Neural cell (in vitro differentiated cells): ENCODE measurements at regions not wholly inside any gene's neighbourhood (a gene's known extent, or its start where the extent isn't known, plus 50 kb on each side); places are given as distances from the start of the nearest gene placed in this dataset.

ENCODE experiments used
- H2AFZ ChIP-seq: fragments of 200-600, 300-800 bp; sonication (generic), shearing (Covaris generic); 2 replicates; pipeline ENCODE4 v1.6.0; 2014; ENCODE audit warnings: low read depth, mild to moderate bottlenecking, antibody characterized with exemption, low read length, moderate library complexity
- H3F3A ChIP-seq: fragments of 200-600 bp; shearing (Covaris generic); 2 replicates; pipeline ENCODE4 v1.6.1; 2016; ENCODE audit warnings: mild to moderate bottlenecking, moderate library complexity, mixed read lengths, antibody characterized with exemption, low read length; ENCODE audit not compliant: insufficient read depth, poor library complexity, severe bottlenecking
- H3K27ac ChIP-seq: fragments of 200-600, 300-800 bp; sonication (generic), shearing (Covaris generic); 2 replicates; pipeline ENCODE4 v1.5.1; 2014; ENCODE audit warnings: mild to moderate bottlenecking, low read length, moderate library complexity
- H3K27me3 ChIP-seq: fragments of 300-800, 200-600 bp; sonication (generic), shearing (Covaris generic); 2 replicates; pipeline ENCODE4 v1.6.0; 2014; ENCODE audit warnings: mild to moderate bottlenecking, low read depth, low read length, moderate library complexity; ENCODE audit not compliant: insufficient read depth
- H3K36me3 ChIP-seq: fragments of 300-800, 200-600 bp; sonication (generic), shearing (Covaris generic); 2 replicates; pipeline ENCODE4 v1.5.1; 2014; ENCODE audit warnings: mild to moderate bottlenecking, antibody characterized with exemption, low read length, moderate library complexity; ENCODE audit not compliant: insufficient read depth
- H3K4me2 ChIP-seq: fragments of 300-800, 200-600 bp; sonication (generic), shearing (Covaris generic); 2 replicates; pipeline ENCODE4 v1.6.0; 2014; ENCODE audit warnings: mild to moderate bottlenecking, low read length
- H3K4me3 ChIP-seq: fragments of 300-800, 200-600 bp; sonication (generic), shearing (Covaris generic); 2 replicates; pipeline ENCODE4 v1.5.1; 2014; ENCODE audit warnings: mild to moderate bottlenecking, low read length, moderate library complexity
- H3K79me2 ChIP-seq: fragments of 200-600 bp; shearing (Covaris generic); replicated peaks from 2 replicates; pipeline ENCODE4 v1.6.0; 2014; ENCODE audit warnings: mild to moderate bottlenecking, low read length, moderate library complexity; ENCODE audit not compliant: insufficient read depth
- H3K9ac ChIP-seq: fragments of 300-800, 200-600 bp; sonication (generic), shearing (Covaris generic); 2 replicates; pipeline ENCODE4 v1.6.1; 2016; ENCODE audit warnings: mild to moderate bottlenecking, low read length, mixed read lengths
- H3K9me2 ChIP-seq: fragments of 200-600 bp; shearing (Covaris generic); 2 replicates; pipeline ENCODE4 v1.6.1; 2016; ENCODE audit warnings: mild to moderate bottlenecking, low read length, mixed read lengths; ENCODE audit not compliant: insufficient read depth
- H3K9me3 ChIP-seq: fragments of 200-600, 300-800 bp; sonication (generic), shearing (Covaris generic); 2 replicates; pipeline ENCODE4 v1.6.1; 2016; ENCODE audit warnings: mild to moderate bottlenecking, mixed run types, low read length, moderate library complexity, mixed read lengths
- H4K20me1 ChIP-seq: fragments of 200-600 bp; shearing (Covaris generic); 2 replicates; pipeline ENCODE4 v1.6.1; 2016; ENCODE audit warnings: mild to moderate bottlenecking, mixed run types; ENCODE audit not compliant: insufficient read depth
- EP300 ChIP-seq: fragments of 450-650 bp; conservative IDR thresholded peaks from 2 replicates; pipeline ENCODE4 v1.6.1; 2014; ENCODE audit warnings: antibody characterized with exemption, mild to moderate bottlenecking, moderate library complexity; ENCODE audit not compliant: poor library complexity, severe bottlenecking
- EZH2 ChIP-seq: fragments of 200-600, 300-800 bp; shearing (Covaris generic), sonication (generic); IDR thresholded peaks from 2 replicates; pipeline ENCODE4 v1.6.1; 2014; ENCODE audit warnings: antibody characterized with exemption, low read length, borderline replicate concordance, mild to moderate bottlenecking; ENCODE audit not compliant: insufficient read depth, poor library complexity, severe bottlenecking
- MXI1 ChIP-seq: fragments of 450-650 bp; conservative IDR thresholded peaks from 2 replicates; pipeline ENCODE4 v1.6.1; 2014; ENCODE audit warnings: antibody characterized with exemption, mild to moderate bottlenecking; ENCODE audit not compliant: poor library complexity, severe bottlenecking
- POLR2AphosphoS5 ChIP-seq: IDR thresholded peaks from 2 replicates; pipeline ENCODE4 v1.6.1; 2012
- RAD21 ChIP-seq: fragments of 450-650 bp; conservative IDR thresholded peaks from 2 replicates; pipeline ENCODE4 v1.6.1; 2014; ENCODE audit warnings: antibody characterized with exemption, mild to moderate bottlenecking, moderate library complexity
- SMC3 ChIP-seq: fragments of 450-650 bp; conservative IDR thresholded peaks from 2 replicates; pipeline ENCODE4 v1.6.1; 2014; ENCODE audit warnings: antibody characterized with exemption, mild to moderate bottlenecking, moderate library complexity; ENCODE audit not compliant: poor library complexity
- TAF1 ChIP-seq: IDR thresholded peaks from 2 replicates; pipeline ENCODE4 v1.6.1; 2012; ENCODE audit warnings: low read depth
- TF ChIP-seq, protein P1 (sequence below): fragments of 450-650 bp; IDR thresholded peaks from 2 replicates; pipeline ENCODE4 v1.5.1; 2014; ENCODE audit warnings: antibody characterized with exemption, mild to moderate bottlenecking, moderate library complexity; ENCODE audit not compliant: poor library complexity, severe bottlenecking
- TF ChIP-seq, protein P2 (sequence below): IDR thresholded peaks from 2 replicates; pipeline ENCODE4 v1.6.1; 2012; ENCODE audit warnings: borderline replicate concordance

DNA sequence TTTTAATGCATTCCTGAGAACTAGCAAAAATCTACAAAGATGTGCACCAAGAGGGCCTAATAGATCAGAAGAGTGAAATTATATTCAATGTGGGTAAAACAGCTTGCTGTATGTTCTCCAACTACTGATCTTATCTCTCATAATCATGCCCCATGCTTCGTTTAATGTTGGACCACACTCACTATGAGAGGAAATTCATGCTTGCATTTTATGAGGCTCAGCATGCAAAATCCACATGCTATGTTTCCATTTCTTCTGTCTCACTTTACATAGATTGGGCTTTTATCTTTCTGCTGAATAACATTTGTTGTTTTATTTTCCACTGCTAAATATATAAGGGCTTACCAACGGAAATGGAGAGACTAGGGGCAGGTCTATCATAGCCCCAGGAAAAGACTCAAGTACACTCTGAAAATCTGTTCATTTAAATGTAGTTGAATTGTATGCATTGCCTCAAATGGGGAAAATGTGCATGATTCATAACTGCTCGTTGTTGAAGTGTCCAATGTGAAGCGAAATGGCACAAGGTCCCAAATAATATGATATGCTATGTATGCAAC is 474.2 kb downstream of the EFNA5 start:
- no peak overlapping the region for H3K4me3 ChIP-seq
- no peak overlapping the region for H3K27ac ChIP-seq
- H3K79me2 ChIP-seq = no peaks in the 10 kb centered on the region
- H3K9ac ChIP-seq = no peak overlapping the region
- no peaks in the 10 kb centered on the region for H3K36me3 ChIP-seq
- no peak overlapping the region for H3K4me2 ChIP-seq
- H3K9me3 ChIP-seq = no peaks in the 10 kb centered on the region
- H3F3A ChIP-seq = no peaks in the 10 kb centered on the region
- H3K9me2 ChIP-seq = no peaks in the 10 kb centered on the region
- H3K27me3 ChIP-seq = no peaks in the 10 kb centered on the region
- TF ChIP-seq, protein P1, sequence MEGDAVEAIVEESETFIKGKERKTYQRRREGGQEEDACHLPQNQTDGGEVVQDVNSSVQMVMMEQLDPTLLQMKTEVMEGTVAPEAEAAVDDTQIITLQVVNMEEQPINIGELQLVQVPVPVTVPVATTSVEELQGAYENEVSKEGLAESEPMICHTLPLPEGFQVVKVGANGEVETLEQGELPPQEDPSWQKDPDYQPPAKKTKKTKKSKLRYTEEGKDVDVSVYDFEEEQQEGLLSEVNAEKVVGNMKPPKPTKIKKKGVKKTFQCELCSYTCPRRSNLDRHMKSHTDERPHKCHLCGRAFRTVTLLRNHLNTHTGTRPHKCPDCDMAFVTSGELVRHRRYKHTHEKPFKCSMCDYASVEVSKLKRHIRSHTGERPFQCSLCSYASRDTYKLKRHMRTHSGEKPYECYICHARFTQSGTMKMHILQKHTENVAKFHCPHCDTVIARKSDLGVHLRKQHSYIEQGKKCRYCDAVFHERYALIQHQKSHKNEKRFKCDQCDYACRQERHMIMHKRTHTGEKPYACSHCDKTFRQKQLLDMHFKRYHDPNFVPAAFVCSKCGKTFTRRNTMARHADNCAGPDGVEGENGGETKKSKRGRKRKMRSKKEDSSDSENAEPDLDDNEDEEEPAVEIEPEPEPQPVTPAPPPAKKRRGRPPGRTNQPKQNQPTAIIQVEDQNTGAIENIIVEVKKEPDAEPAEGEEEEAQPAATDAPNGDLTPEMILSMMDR = no peak
- TF ChIP-seq, protein P2, sequence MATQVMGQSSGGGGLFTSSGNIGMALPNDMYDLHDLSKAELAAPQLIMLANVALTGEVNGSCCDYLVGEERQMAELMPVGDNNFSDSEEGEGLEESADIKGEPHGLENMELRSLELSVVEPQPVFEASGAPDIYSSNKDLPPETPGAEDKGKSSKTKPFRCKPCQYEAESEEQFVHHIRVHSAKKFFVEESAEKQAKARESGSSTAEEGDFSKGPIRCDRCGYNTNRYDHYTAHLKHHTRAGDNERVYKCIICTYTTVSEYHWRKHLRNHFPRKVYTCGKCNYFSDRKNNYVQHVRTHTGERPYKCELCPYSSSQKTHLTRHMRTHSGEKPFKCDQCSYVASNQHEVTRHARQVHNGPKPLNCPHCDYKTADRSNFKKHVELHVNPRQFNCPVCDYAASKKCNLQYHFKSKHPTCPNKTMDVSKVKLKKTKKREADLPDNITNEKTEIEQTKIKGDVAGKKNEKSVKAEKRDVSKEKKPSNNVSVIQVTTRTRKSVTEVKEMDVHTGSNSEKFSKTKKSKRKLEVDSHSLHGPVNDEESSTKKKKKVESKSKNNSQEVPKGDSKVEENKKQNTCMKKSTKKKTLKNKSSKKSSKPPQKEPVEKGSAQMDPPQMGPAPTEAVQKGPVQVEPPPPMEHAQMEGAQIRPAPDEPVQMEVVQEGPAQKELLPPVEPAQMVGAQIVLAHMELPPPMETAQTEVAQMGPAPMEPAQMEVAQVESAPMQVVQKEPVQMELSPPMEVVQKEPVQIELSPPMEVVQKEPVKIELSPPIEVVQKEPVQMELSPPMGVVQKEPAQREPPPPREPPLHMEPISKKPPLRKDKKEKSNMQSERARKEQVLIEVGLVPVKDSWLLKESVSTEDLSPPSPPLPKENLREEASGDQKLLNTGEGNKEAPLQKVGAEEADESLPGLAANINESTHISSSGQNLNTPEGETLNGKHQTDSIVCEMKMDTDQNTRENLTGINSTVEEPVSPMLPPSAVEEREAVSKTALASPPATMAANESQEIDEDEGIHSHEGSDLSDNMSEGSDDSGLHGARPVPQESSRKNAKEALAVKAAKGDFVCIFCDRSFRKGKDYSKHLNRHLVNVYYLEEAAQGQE = no peak
- TF ChIP-seq RAD21 (no peak), TAF1 (no peak), EZH2 (no peak)
- no peaks in the 10 kb centered on the region for H4K20me1 ChIP-seq
- no peak overlapping the region for H2AFZ ChIP-seq

DNA sequence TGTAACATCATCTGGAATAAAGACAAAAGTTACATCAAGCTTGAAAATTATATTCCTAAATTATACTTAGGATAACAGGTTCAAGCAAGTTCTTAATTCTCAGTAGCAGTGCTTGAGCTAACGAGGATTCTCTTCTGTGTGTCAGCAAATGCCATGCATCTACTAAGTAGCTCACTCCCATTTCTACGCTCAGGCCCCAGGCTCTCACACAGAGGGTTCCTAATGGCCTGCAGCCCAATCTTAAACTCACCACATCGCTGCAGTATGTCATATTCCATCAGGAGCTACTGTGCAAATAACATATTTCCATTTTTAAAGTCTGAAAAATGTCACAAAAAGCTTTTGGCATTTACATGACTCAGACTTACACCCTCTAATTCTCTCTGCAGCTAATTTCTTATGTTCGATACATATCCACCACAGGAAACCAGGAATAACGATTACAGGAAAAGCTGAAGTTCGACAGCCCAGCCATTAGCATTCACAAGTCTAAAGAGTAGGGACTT is 474.8 kb downstream of the EFNA5 start:
- no peaks in the 10 kb centered on the region for H3F3A ChIP-seq
- no peaks in the 10 kb centered on the region for H3K27me3 ChIP-seq
- H3K9me3 ChIP-seq = no peaks in the 10 kb centered on the region
- no peak overlapping the region for H2AFZ ChIP-seq
- H3K4me2 ChIP-seq = no peak overlapping the region
- H3K79me2 ChIP-seq = no peaks in the 10 kb centered on the region
- H4K20me1 ChIP-seq = no peaks in the 10 kb centered on the region
- TF ChIP-seq SMC3 (no peak), MXI1 (no peak), POLR2AphosphoS5 (no peak), TAF1 (no peak), EZH2 (no peak), EP300 (no peak)
- TF ChIP-seq, protein P2 = no peak
- H3K27ac ChIP-seq = no peak overlapping the region
- H3K9ac ChIP-seq = no peak overlapping the region
- H3K4me3 ChIP-seq = no peak overlapping the region
- no peaks in the 10 kb centered on the region for H3K9me2 ChIP-seq
- no peaks in the 10 kb centered on the region for H3K36me3 ChIP-seq
